Astrocyte (in vitro differentiated cells and primary cell): ENCODE measurements at regions not wholly inside any gene's neighbourhood (a gene's known extent, or its start where the extent isn't known, plus 50 kb on each side); places are given as distances from the start of the nearest gene placed in this dataset.

Source experiments
- CTCF ChIP-seq: IDR thresholded peaks from 2 replicates; pipeline ENCODE4 v1.5.1; 2011; ENCODE audit warnings: low read depth, mild to moderate bottlenecking, inconsistent platforms, low read length, moderate library complexity; ENCODE audit not compliant: insufficient read depth
- EZH2 ChIP-seq: IDR thresholded peaks from 2 replicates; pipeline ENCODE4 v1.6.1; 2012; ENCODE audit warnings: mild to moderate bottlenecking, low read length, inconsistent platforms; ENCODE audit not compliant: insufficient read depth

- TF ChIP-seq CTCF, result no peak
- no peak for TF ChIP-seq EZH2
These were observed 571.1 kb upstream of the SOX11 start for GRCh38 chr2:5121121-5121520.
